OCI-LY1 (cell line): ENCODE measurements at regions not wholly inside any gene's neighbourhood (a gene's known extent, or its start where the extent isn't known, plus 50 kb on each side); places are given as distances from the start of the nearest gene placed in this dataset.

Experiments
- H2AFZ ChIP-seq: fragments of 200-600 bp; sonication (generic), shearing (Covaris generic); 2 replicates; pipeline ENCODE4 v1.6.0; 2014; ENCODE audit warnings: antibody characterized with exemption, mild to moderate bottlenecking, low read length
- H3F3A ChIP-seq: fragments of 200-600 bp; sonication (generic), shearing (Covaris generic); 2 replicates; pipeline ENCODE4 v1.6.0; 2014; ENCODE audit warnings: mild to moderate bottlenecking, antibody characterized with exemption, low read length, moderate library complexity; ENCODE audit not compliant: insufficient read depth
- H3K27ac ChIP-seq: fragments of 200-600 bp; sonication (generic); 2 replicates; pipeline ENCODE4 v1.5.1; 2014; ENCODE audit warnings: low read length, mixed run types, mild to moderate bottlenecking, low read depth; ENCODE audit not compliant: poor library complexity, severe bottlenecking
- H3K27me3 ChIP-seq: fragments of 200-600 bp; sonication (generic); 2 replicates; pipeline ENCODE4 v1.6.0; 2014; ENCODE audit warnings: antibody characterized with exemption, mild to moderate bottlenecking, low read length, moderate library complexity; ENCODE audit not compliant: insufficient read depth
- H3K36me3 ChIP-seq: fragments of 200-600 bp; sonication (generic); 2 replicates; pipeline ENCODE4 v1.6.1; 2014; ENCODE audit warnings: mild to moderate bottlenecking, antibody characterized with exemption, low read length, moderate library complexity, mixed read lengths; ENCODE audit not compliant: insufficient read depth
- H3K4me1 ChIP-seq: fragments of 200-600 bp; sonication (generic); 2 replicates; pipeline ENCODE4 v1.5.1; 2014; ENCODE audit warnings: mild to moderate bottlenecking, low read length, moderate library complexity; ENCODE audit not compliant: insufficient read depth, severe bottlenecking
- H3K4me2 ChIP-seq: fragments of 200-600 bp; sonication (generic), shearing (Covaris generic); 2 replicates; pipeline ENCODE4 v1.6.1; 2014; ENCODE audit warnings: low read length
- H3K4me3 ChIP-seq: fragments of 200-600 bp; sonication (generic); 2 replicates; pipeline ENCODE4 v1.5.1; 2014; ENCODE audit warnings: low read length, low read depth, mild to moderate bottlenecking, mixed read lengths; ENCODE audit not compliant: poor library complexity, severe bottlenecking
- H3K79me2 ChIP-seq: fragments of 200-600 bp; shearing (Covaris generic); 2 replicates; pipeline ENCODE4 v1.6.1; 2016; ENCODE audit warnings: mixed run types, low read length, mixed read lengths; ENCODE audit not compliant: insufficient read depth
- H3K9ac ChIP-seq: fragments of 200-600 bp; sonication (generic), shearing (Covaris generic); 2 replicates; pipeline ENCODE4 v1.6.1; 2014; ENCODE audit warnings: mild to moderate bottlenecking, low read length, mixed read lengths
- H3K9me2 ChIP-seq: fragments of 200-600 bp; sonication (generic), shearing (Covaris generic); 2 replicates; pipeline ENCODE4 v1.6.1; 2014; ENCODE audit warnings: low read depth, mild to moderate bottlenecking, low read length, mixed read lengths
- H3K9me3 ChIP-seq: fragments of 200-600 bp; shearing (Covaris generic); 2 replicates; pipeline ENCODE4 v1.6.1; 2014; ENCODE audit warnings: low read length, mixed read lengths
- H4K20me1 ChIP-seq: fragments of 200-600 bp; sonication (generic), shearing (Covaris generic); 2 replicates; pipeline ENCODE4 v1.6.0; 2016; ENCODE audit warnings: mild to moderate bottlenecking, low read length; ENCODE audit not compliant: insufficient read depth
- CTCF ChIP-seq: fragments of 200-600 bp; sonication (generic), shearing (Covaris generic); IDR thresholded peaks from 2 replicates; pipeline ENCODE4 v1.5.1; 2017; ENCODE audit warnings: mild to moderate bottlenecking, antibody characterized with exemption, low read length, moderate library complexity, mixed read lengths
- EZH2 ChIP-seq: fragments of 200-600 bp; sonication (generic), shearing (Covaris generic); IDR thresholded peaks from 2 replicates; pipeline ENCODE4 v1.8.0; 2017; ENCODE audit warnings: borderline replicate concordance, mixed run types, mild to moderate bottlenecking, antibody characterized with exemption, low read length, moderate library complexity, mixed read lengths

DNA sequence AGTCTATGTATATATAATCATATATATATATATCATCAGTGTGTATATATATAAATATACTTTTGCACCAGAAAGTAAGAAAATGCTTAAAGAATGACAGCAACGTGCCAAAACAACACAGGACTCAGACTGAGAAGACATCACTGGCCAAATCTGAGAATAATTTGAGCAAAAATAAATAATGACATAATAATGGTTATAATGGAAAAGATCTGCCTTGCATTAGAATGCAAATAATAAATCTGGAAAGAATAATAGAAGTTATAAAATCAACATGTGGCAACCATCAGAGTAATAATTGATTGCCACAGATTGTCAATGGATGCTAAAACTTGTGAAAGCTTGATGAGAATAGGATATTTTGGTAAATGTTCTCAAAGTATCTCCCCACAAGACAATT is 61.5 kb upstream of the PLEKHG7 start:
- Histone ChIP-seq H3K27ac (no peak overlapping the region), H3K4me2 (no peak overlapping the region), H3F3A (no peaks in the 10 kb centered on the region), H3K79me2 (no peaks in the 10 kb centered on the region), H3K4me1 (no peaks in the 10 kb centered on the region), H3K9me2 (no peaks in the 10 kb centered on the region), H3K4me3 (no peak overlapping the region), H3K9ac (no peak overlapping the region), H3K9me3 (no peaks in the 10 kb centered on the region), H3K36me3 (no peaks in the 10 kb centered on the region), H2AFZ (no peak overlapping the region), H3K27me3 (no peaks in the 10 kb centered on the region), H4K20me1 (no peaks in the 10 kb centered on the region)
- TF ChIP-seq EZH2 (no peak), CTCF (no peak)

- H3F3A ChIP-seq, result no peaks in the 10 kb centered on the region
- no peaks in the 10 kb centered on the region for H3K9me2 ChIP-seq
- no peak overlapping the region for H3K4me3 ChIP-seq
- no peaks in the 10 kb centered on the region for H3K9me3 ChIP-seq
- H2AFZ ChIP-seq, result no peak overlapping the region
- no peaks in the 10 kb centered on the region for H3K27me3 ChIP-seq
- no peak overlapping the region for H3K27ac ChIP-seq
- no peaks in the 10 kb centered on the region for H4K20me1 ChIP-seq
- H3K79me2 ChIP-seq, result no peaks in the 10 kb centered on the region
- no peak overlapping the region for H3K4me2 ChIP-seq
- no peaks in the 10 kb centered on the region for H3K4me1 ChIP-seq
- no peak overlapping the region for H3K9ac ChIP-seq
- TF ChIP-seq CTCF, result no peak
- no peak for TF ChIP-seq EZH2
- no peaks in the 10 kb centered on the region for H3K36me3 ChIP-seq
Observed at GRCh38 chr12:92640691-92641090, 62.1 kb upstream of the PLEKHG7 start.

DNA sequence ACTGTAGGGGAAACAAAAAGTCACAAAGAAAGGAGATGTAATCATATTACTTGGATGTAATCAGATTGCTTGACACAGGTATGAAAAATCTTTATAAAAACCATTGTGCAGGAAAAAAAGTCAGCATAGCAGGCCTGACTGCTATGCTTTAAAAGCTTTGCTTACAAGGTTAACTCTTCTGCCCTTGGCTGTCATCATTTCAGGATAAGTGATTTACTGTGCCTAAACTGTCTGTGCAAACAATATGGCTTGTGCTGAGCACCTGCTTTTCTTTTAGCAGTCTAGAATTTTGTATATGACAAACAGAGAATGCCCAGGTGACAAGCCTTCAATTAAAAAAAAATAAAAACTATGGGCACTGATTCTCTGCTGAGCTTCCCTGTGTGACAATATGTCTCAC is 63.8 kb upstream of the PLEKHG7 start:
- no peaks in the 10 kb centered on the region for H4K20me1 ChIP-seq
- no peak overlapping the region for H2AFZ ChIP-seq
- no peaks in the 10 kb centered on the region for H3K9me2 ChIP-seq
- no peaks in the 10 kb centered on the region for H3F3A ChIP-seq
- H3K4me2 ChIP-seq, result no peak overlapping the region
- H3K27me3 ChIP-seq, result no peaks in the 10 kb centered on the region
- H3K9ac ChIP-seq, result no peak overlapping the region
- H3K9me3 ChIP-seq, result no peaks in the 10 kb centered on the region
- TF ChIP-seq CTCF (no peak), EZH2 (no peak)
- no peak overlapping the region for H3K4me3 ChIP-seq
- no peaks in the 10 kb centered on the region for H3K79me2 ChIP-seq
- H3K4me1 ChIP-seq, result no peaks in the 10 kb centered on the region
- no peaks in the 10 kb centered on the region for H3K36me3 ChIP-seq
- no peak overlapping the region for H3K27ac ChIP-seq
